ENCODE measurements at regions not wholly inside any gene's neighbourhood (a gene's known extent, or its start where the extent isn't known, plus 50 kb on each side); places are given as distances from the start of the nearest gene placed in this dataset.

DNA sequence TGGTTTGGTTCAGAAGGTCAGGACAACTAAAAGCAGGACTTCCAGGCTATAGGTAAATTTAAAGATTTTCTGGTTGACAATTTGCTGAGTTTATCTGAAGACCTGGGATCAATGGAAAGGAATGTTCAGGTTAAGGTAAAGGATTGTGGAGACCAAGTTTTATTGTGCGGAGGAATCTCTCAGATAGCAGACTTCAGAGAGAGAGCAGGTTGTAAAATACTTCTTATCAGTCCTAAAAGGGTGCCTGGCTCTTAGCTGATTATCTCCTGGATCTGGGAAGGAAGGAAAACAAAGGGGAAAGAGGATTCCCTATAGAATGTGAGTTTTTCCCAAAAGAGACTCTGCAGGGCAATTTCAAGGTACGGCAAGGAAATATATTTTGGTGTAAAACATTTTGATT lies 851.5 kb downstream of the DACH1 start:
- TF ChIP-seq, protein P1, sequence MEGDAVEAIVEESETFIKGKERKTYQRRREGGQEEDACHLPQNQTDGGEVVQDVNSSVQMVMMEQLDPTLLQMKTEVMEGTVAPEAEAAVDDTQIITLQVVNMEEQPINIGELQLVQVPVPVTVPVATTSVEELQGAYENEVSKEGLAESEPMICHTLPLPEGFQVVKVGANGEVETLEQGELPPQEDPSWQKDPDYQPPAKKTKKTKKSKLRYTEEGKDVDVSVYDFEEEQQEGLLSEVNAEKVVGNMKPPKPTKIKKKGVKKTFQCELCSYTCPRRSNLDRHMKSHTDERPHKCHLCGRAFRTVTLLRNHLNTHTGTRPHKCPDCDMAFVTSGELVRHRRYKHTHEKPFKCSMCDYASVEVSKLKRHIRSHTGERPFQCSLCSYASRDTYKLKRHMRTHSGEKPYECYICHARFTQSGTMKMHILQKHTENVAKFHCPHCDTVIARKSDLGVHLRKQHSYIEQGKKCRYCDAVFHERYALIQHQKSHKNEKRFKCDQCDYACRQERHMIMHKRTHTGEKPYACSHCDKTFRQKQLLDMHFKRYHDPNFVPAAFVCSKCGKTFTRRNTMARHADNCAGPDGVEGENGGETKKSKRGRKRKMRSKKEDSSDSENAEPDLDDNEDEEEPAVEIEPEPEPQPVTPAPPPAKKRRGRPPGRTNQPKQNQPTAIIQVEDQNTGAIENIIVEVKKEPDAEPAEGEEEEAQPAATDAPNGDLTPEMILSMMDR (conservative IDR thresholded peaks at IDR 0.05; ENCODE audit: low read length), result no peak
- no peak for TF ChIP-seq EZH2phosphoT487 (IDR thresholded peaks at IDR 0.05; ENCODE audit: borderline replicate concordance)

Measured in Loucy (cell line).